Endodermal cell (in vitro differentiated cells): ENCODE measurements at regions not wholly inside any gene's neighbourhood (a gene's known extent, or its start where the extent isn't known, plus 50 kb on each side); places are given as distances from the start of the nearest gene placed in this dataset.

Experiments used
- DNase-seq: peaks from one replicate; pipeline ENCODE4 v3.0.0-alpha.2; 2017
- H3K27ac ChIP-seq: 2 replicates; pipeline ENCODE4 v1.5.1; 2013; ENCODE audit warnings: mild to moderate bottlenecking, low read depth, low read length, moderate library complexity
- H3K27me3 ChIP-seq: 2 replicates; pipeline ENCODE4 v1.6.1; 2013; ENCODE audit warnings: mild to moderate bottlenecking, low read length, moderate library complexity; ENCODE audit not compliant: insufficient read depth, control insufficient read depth, poor library complexity, severe bottlenecking
- H3K36me3 ChIP-seq: 2 replicates; pipeline ENCODE4 v1.7.0; 2013; ENCODE audit warnings: mild to moderate bottlenecking, low read length, moderate library complexity; ENCODE audit not compliant: control insufficient read depth, insufficient read depth
- H3K4me1 ChIP-seq: one replicate; pipeline ENCODE4 v1.7.0; 2013; ENCODE audit warnings: low read length; ENCODE audit not compliant: control insufficient read depth, insufficient read depth
- H3K4me3 ChIP-seq: 2 replicates; pipeline ENCODE4 v1.5.1; 2013; ENCODE audit warnings: mild to moderate bottlenecking, low read length, moderate library complexity
- H3K9ac ChIP-seq: 2 replicates; pipeline ENCODE4 v1.6.1; 2013; ENCODE audit warnings: mild to moderate bottlenecking, low read length, moderate library complexity; ENCODE audit not compliant: poor library complexity, severe bottlenecking; ENCODE audit errors: extremely low read depth
- H3K9me3 ChIP-seq: 2 replicates; pipeline ENCODE4 v1.6.1; 2013; ENCODE audit warnings: mild to moderate bottlenecking, low read length, moderate library complexity; ENCODE audit not compliant: control insufficient read depth
- H3K27ac Mint-ChIP-seq: 2 replicates; pipeline ENCODE4 v1.8.0; 2020; ENCODE audit warnings: mixed read lengths
- H3K27me3 Mint-ChIP-seq: 2 replicates; pipeline ENCODE4 v1.8.0; 2021; ENCODE audit warnings: mild to moderate bottlenecking, mixed read lengths; ENCODE audit not compliant: insufficient read depth
- H3K36me3 Mint-ChIP-seq: 2 replicates; pipeline ENCODE4 v1.8.0; 2020; ENCODE audit warnings: low read depth, mixed read lengths
- H3K4me1 Mint-ChIP-seq: 2 replicates; pipeline ENCODE4 v1.8.0; 2020; ENCODE audit warnings: mixed read lengths
- H3K4me3 Mint-ChIP-seq: 2 replicates; pipeline ENCODE4 v1.8.0; 2020; ENCODE audit warnings: mild to moderate bottlenecking, moderate library complexity, mixed read lengths
- H3K9me3 Mint-ChIP-seq: 2 replicates; pipeline ENCODE4 v1.8.0; 2020; ENCODE audit warnings: mild to moderate bottlenecking, mixed read lengths
- WGBS, 2 experiments: methylation state at CpG; one replicate each; pipeline versions ENCODE4 v1.1.5 to v1.1.7; 2013; ENCODE audit warnings: missing lambda C conversion rate in 2 of 2, mixed read lengths in 1 of 2; ENCODE audit not compliant: insufficient coverage in 1 of 2, insufficient read length in 1 of 2; 5-methylcytosine and 5-hydroxymethylcytosine counted together
- TF ChIP-seq, protein P1 (sequence below): fragments of 200-600 bp; sonication (generic); conservative IDR thresholded peaks from 2 replicates; pipeline ENCODE4 v1.5.0; 2021; ENCODE audit warnings: antibody characterized with exemption, mild to moderate bottlenecking

DNA sequence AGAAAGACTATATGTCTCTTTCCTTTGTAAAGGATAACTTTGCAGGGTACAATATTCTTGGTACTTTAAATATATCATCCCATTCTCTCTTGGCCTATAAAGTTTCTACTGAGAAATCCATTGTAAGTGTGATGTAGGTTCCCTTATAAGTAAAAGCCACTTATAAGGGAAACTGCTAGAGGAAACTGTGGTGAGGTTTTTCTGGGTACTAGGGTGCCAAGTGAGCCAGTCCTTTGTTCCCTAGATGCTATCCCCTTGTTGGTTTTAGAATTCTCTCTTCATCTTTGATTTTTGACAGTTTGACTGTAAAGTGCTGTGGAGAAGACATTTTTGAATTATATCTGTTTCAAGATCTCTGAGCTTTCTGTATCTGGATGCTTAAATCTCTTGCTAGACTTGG lies 108.9 kb upstream of the NEK7 start:
- no peak for DNase-seq
- Histone ChIP-seq H3K36me3 (no peaks in the 10 kb centered on the region), H3K9ac (no peak overlapping the region), H3K9me3 (no peaks in the 10 kb centered on the region), H3K27ac (no peak overlapping the region), H3K4me3 (no peak overlapping the region), H3K27me3 (no peaks in the 10 kb centered on the region), H3K4me1 (no peaks in the 10 kb centered on the region)
- no peaks in the 10 kb centered on the region for H3K27me3 Mint-ChIP-seq
- H3K4me3 Mint-ChIP-seq: no peak overlapping the region
- H3K4me1 Mint-ChIP-seq: no peaks in the 10 kb centered on the region
- no peaks in the 10 kb centered on the region for H3K9me3 Mint-ChIP-seq
- H3K27ac Mint-ChIP-seq: no peak overlapping the region
- TF ChIP-seq, protein P1, sequence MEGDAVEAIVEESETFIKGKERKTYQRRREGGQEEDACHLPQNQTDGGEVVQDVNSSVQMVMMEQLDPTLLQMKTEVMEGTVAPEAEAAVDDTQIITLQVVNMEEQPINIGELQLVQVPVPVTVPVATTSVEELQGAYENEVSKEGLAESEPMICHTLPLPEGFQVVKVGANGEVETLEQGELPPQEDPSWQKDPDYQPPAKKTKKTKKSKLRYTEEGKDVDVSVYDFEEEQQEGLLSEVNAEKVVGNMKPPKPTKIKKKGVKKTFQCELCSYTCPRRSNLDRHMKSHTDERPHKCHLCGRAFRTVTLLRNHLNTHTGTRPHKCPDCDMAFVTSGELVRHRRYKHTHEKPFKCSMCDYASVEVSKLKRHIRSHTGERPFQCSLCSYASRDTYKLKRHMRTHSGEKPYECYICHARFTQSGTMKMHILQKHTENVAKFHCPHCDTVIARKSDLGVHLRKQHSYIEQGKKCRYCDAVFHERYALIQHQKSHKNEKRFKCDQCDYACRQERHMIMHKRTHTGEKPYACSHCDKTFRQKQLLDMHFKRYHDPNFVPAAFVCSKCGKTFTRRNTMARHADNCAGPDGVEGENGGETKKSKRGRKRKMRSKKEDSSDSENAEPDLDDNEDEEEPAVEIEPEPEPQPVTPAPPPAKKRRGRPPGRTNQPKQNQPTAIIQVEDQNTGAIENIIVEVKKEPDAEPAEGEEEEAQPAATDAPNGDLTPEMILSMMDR: no peak
- H3K36me3 Mint-ChIP-seq: no peaks in the 10 kb centered on the region

DNA sequence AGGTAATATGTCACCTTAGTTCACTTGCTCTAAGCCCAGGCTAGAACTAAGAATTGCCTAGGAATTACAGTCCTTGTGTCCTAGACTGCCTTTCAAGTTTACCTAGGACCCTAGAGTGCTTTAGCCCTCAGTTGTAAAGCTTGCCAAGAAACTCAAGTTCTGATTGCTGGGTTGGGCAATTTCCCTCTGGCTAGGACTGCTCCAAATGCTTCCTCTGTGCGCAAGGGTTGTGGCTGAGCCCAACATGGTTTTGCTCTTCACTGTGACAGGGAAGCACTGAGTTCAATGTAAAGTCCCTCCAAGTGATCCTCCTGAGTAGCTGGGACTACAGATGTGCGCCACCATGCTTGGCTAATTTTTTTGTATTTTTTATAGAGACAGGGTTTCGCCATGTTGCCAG lies 102.3 kb upstream of the NEK7 start:
- H3K27ac Mint-ChIP-seq: no peak overlapping the region
- no peaks in the 10 kb centered on the region for H3K9me3 Mint-ChIP-seq
- H3K36me3 Mint-ChIP-seq: no peaks in the 10 kb centered on the region
- H3K27me3 Mint-ChIP-seq: no peaks in the 10 kb centered on the region
- TF ChIP-seq, protein P1: no peak
- Histone ChIP-seq H3K27me3 (no peaks in the 10 kb centered on the region), H3K36me3 (no peaks in the 10 kb centered on the region), H3K4me1 (no peaks in the 10 kb centered on the region), H3K4me3 (no peak overlapping the region), H3K27ac (no peak overlapping the region), H3K9ac (no peak overlapping the region), H3K9me3 (no peaks in the 10 kb centered on the region)
- DNase-seq: no peak
- 90 to 96% methylated on average over 3 of the region's 3 CpGs for WGBS, 2 experiments
- no peak overlapping the region for H3K4me3 Mint-ChIP-seq
- H3K4me1 Mint-ChIP-seq: peaks cover 4% of the 10 kb centered on the region

DNA sequence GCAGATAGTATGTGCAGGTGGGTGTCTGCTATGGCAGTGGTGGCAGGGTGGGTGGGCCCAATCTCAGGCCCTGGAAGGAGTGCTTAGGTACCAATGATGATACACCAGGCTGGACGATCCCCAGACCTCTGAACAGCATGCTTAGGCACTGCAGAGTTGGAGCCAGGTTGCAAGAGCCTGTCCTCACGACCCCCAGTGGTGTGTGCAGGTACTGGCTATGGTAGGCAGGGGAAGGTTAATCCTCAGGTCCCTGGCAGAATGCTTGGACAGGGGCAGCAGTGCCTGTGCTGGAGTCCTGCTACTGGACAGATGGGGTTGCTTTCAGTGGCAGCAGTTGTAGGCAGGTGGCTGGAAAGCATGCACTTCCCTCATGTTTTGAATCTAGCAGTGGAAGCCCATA lies 100.5 kb upstream of the NEK7 start:
- Histone ChIP-seq H3K27me3 (no peaks in the 10 kb centered on the region), H3K4me1 (no peaks in the 10 kb centered on the region), H3K4me3 (no peak overlapping the region), H3K9ac (no peak overlapping the region), H3K27ac (no peak overlapping the region), H3K9me3 (no peaks in the 10 kb centered on the region), H3K36me3 (no peaks in the 10 kb centered on the region)
- Mint-ChIP-seq H3K27me3 (no peaks in the 10 kb centered on the region), H3K27ac (no peak overlapping the region), H3K4me3 (no peak overlapping the region), H3K36me3 (no peaks in the 10 kb centered on the region), H3K4me1 (peaks cover 4% of the 10 kb centered on the region), H3K9me3 (no peaks in the 10 kb centered on the region)
- peak; percentile 89 for DNase-seq
- TF ChIP-seq, protein P1: peak; percentile 81
- WGBS, 2 experiments: 55% methylated on average over 2 of the region's 2 CpGs; no CpG with 5 or more reads in 1 of the 2 experiments
